ENCODE measurements at regions not wholly inside any gene's neighbourhood (a gene's known extent, or its start where the extent isn't known, plus 50 kb on each side); places are given as distances from the start of the nearest gene placed in this dataset.

GRCh38 chr5:126348855-126349635, 74.2 kb upstream of the GRAMD2B start:
- DNase-seq (ENCODE audit: low read depth in 2 of 2): peak in 1 of 2 donors; percentile 41

- peak in 1 of 2 donors; percentile 39 for DNase-seq (ENCODE audit: low read depth in 2 of 2)
These were observed 72.1 kb upstream of the GRAMD2B start for GRCh38 chr5:126351153-126351552.

GRCh38 chr5:126354012-126354857, 69.0 kb upstream of the GRAMD2B start:
- peak; percentile 78 to 86 for DNase-seq (ENCODE audit: low read depth in 2 of 2)

GRCh38 chr5:126354858-126355731, 68.1 kb upstream of the GRAMD2B start:
- DNase-seq (ENCODE audit: low read depth in 2 of 2): no peak

GRCh38 chr5:126355940-126356339, 67.3 kb upstream of the GRAMD2B start:
- DNase-seq (ENCODE audit: low read depth in 2 of 2): no peak

- DNase-seq (ENCODE audit: low read depth in 2 of 2): no peak
These were observed 65.4 kb upstream of the GRAMD2B start for GRCh38 chr5:126357585-126358342.

- no peak for DNase-seq (ENCODE audit: low read depth in 2 of 2)
These were observed 64.7 kb upstream of the GRAMD2B start for GRCh38 chr5:126358525-126358924.

GRCh38 chr5:126359884-126360283, 63.3 kb upstream of the GRAMD2B start:
- no peak for DNase-seq (ENCODE audit: low read depth in 2 of 2)

GRCh38 chr5:126360467-126360866, 62.7 kb upstream of the GRAMD2B start:
- no peak for DNase-seq (ENCODE audit: low read depth in 2 of 2)

- no peak for DNase-seq (ENCODE audit: low read depth in 2 of 2)
These were observed 59.6 kb upstream of the GRAMD2B start for GRCh38 chr5:126363658-126364057.

GRCh38 chr5:126364206-126364902, 58.9 kb upstream of the GRAMD2B start:
- no peak for DNase-seq (ENCODE audit: low read depth in 2 of 2)

- DNase-seq (ENCODE audit: low read depth in 2 of 2): no peak
These were observed 57.6 kb upstream of the GRAMD2B start for GRCh38 chr5:126365446-126366198.

- no peak for DNase-seq (ENCODE audit: low read depth in 2 of 2)
These were observed 57.0 kb upstream of the GRAMD2B start for GRCh38 chr5:126366199-126366560.

- no peak for DNase-seq (ENCODE audit: low read depth in 2 of 2)
These were observed 54.9 kb upstream of the GRAMD2B start for GRCh38 chr5:126368239-126368812.

- DNase-seq (ENCODE audit: low read depth in 2 of 2): no peak
These were observed 54.1 kb upstream of the GRAMD2B start for GRCh38 chr5:126369083-126369482.

GRCh38 chr5:126369995-126370731, 53.0 kb upstream of the GRAMD2B start:
- DNase-seq (ENCODE audit: low read depth in 2 of 2): peak in 1 of 2 donors; percentile 11

GRCh38 chr5:126370796-126371718, 52.2 kb upstream of the GRAMD2B start:
- peak in 1 of 2 donors; percentile 9 for DNase-seq (ENCODE audit: low read depth in 2 of 2)
